NB4 (cell line): ENCODE measurements at regions not wholly inside any gene's neighbourhood (a gene's known extent, or its start where the extent isn't known, plus 50 kb on each side); places are given as distances from the start of the nearest gene placed in this dataset.

ENCODE experiments used
- CTCF ChIP-seq: IDR thresholded peaks from one replicate; pipeline ENCODE4 v1.5.1; 2012; ENCODE audit warnings: low read depth, low read length
- MYC ChIP-seq: IDR thresholded peaks from 2 replicates; pipeline ENCODE4 v1.6.1; 2011; ENCODE audit warnings: low read depth, low read length
- POLR2A ChIP-seq: IDR thresholded peaks from 2 replicates; pipeline ENCODE4 v1.6.1; 2011; ENCODE audit warnings: mild to moderate bottlenecking; ENCODE audit not compliant: insufficient read length; ENCODE audit errors: extremely low read depth

GRCh38 chr6:137725949-137726348 is 141.1 kb upstream of the TNFAIP3 start:
- TF ChIP-seq CTCF = no peak
- no peak for TF ChIP-seq POLR2A
- no peak for TF ChIP-seq MYC
